Activated CD4-positive, alpha-beta T cell treated with anti-CD3 and anti-CD28 coated beads, Interleukin-2, amount 10 ng/mL, durations not matched to agents 7 days and 5 days (primary cell): ENCODE measurements at regions not wholly inside any gene's neighbourhood (a gene's known extent, or its start where the extent isn't known, plus 50 kb on each side); places are given as distances from the start of the nearest gene placed in this dataset.
"Not testable (repeated sequence)": the region's sequence is repeated elsewhere in the genome, so short reads cannot be mapped to it uniquely, and the experiment has no call there.

Source experiments
- CTCF ChIA-PET: fragments of 350-600 bp; sonication (Branson Sonifier 250); formaldehyde crosslinking; loops from one replicate; lab custom pipeline; 2021; ENCODE audit warnings: antibody characterized with exemption; lab: Charles Lee
- POLR2A ChIA-PET: fragments of 350-600 bp; sonication (Branson Sonifier 250); formaldehyde crosslinking; loops from one replicate; lab custom pipeline; 2021; ENCODE audit warnings: antibody characterized with exemption; lab: Charles Lee
- DNase-seq: peaks from one replicate; pipeline ENCODE4 v3.0.0-alpha.2; 2020
- H3K27ac Mint-ChIP-seq: one replicate; pipeline ENCODE4 v1.8.0; 2021; ENCODE audit warnings: mild to moderate bottlenecking, moderate library complexity, mixed read lengths
- H3K27me3 Mint-ChIP-seq: one replicate; pipeline ENCODE4 v1.8.0; 2021; ENCODE audit warnings: mixed read lengths
- H3K36me3 Mint-ChIP-seq: one replicate; pipeline ENCODE4 v1.8.0; 2021; ENCODE audit warnings: low read depth, mixed read lengths
- H3K4me1 Mint-ChIP-seq: one replicate; pipeline ENCODE4 v1.8.0; 2021; ENCODE audit warnings: mixed read lengths
- H3K4me3 Mint-ChIP-seq: one replicate; pipeline ENCODE4 v1.8.0; 2021; ENCODE audit warnings: mild to moderate bottlenecking, moderate library complexity, mixed read lengths
- H3K9me3 Mint-ChIP-seq: one replicate; pipeline ENCODE4 v1.8.0; 2021; ENCODE audit warnings: mixed read lengths

DNA sequence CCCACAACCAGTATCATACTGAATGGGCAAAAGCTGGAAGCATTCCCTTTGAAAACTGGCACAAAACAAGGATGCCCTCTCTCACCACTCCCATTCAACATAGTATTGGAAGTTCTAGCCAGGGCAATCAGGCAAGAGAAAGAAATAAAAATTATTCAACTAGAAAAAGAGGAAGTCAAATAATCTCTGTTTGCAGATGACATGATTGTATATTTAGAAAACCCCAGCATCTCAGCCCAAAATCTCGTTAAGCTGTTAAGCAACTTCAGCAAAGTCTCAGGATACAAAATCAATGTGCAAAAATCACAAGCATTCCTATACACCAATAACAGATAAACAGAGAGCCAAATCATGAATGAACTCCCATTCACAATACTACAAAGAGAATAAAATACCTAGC, 1297.0 kb upstream of the PCDH9 start:
- H3K27ac Mint-ChIP-seq, H3K27me3 Mint-ChIP-seq, POLR2A ChIA-PET, H3K4me1 Mint-ChIP-seq, H3K36me3 Mint-ChIP-seq, DNase-seq, H3K4me3 Mint-ChIP-seq: not testable (repeated sequence)
- CTCF ChIA-PET = interaction anchor here (0.6 kb wide), 1 partner anchor 221 kb away, joined by 4 read pairs; no protein-coding TSS in a partner anchor
- peaks cover 21% of the 10 kb centered on the region for H3K9me3 Mint-ChIP-seq

GRCh38 chr13:68523838-68524424, 1293.8 kb upstream of the PCDH9 start:
- POLR2A ChIA-PET = no interaction called here
- Mint-ChIP-seq H3K4me3 (no peak overlapping the region), H3K27me3 (no peaks in the 10 kb centered on the region), H3K4me1 (no peaks in the 10 kb centered on the region), H3K27ac (no peak overlapping the region), H3K9me3 (peaks cover 23% of the 10 kb centered on the region), H3K36me3 (no peaks in the 10 kb centered on the region)
- no peak for DNase-seq
- CTCF ChIA-PET = no interaction called here

GRCh38 chr13:68522184-68522583, 1292.0 kb upstream of the PCDH9 start:
- POLR2A ChIA-PET = no interaction called here
- H3K27me3 Mint-ChIP-seq = no peaks in the 10 kb centered on the region
- CTCF ChIA-PET = no interaction called here
- H3K4me3 Mint-ChIP-seq = no peak overlapping the region
- no peak for DNase-seq
- H3K36me3 Mint-ChIP-seq = no peaks in the 10 kb centered on the region
- H3K27ac Mint-ChIP-seq = no peak overlapping the region
- no peaks in the 10 kb centered on the region for H3K4me1 Mint-ChIP-seq
- peaks cover 23% of the 10 kb centered on the region for H3K9me3 Mint-ChIP-seq

DNA sequence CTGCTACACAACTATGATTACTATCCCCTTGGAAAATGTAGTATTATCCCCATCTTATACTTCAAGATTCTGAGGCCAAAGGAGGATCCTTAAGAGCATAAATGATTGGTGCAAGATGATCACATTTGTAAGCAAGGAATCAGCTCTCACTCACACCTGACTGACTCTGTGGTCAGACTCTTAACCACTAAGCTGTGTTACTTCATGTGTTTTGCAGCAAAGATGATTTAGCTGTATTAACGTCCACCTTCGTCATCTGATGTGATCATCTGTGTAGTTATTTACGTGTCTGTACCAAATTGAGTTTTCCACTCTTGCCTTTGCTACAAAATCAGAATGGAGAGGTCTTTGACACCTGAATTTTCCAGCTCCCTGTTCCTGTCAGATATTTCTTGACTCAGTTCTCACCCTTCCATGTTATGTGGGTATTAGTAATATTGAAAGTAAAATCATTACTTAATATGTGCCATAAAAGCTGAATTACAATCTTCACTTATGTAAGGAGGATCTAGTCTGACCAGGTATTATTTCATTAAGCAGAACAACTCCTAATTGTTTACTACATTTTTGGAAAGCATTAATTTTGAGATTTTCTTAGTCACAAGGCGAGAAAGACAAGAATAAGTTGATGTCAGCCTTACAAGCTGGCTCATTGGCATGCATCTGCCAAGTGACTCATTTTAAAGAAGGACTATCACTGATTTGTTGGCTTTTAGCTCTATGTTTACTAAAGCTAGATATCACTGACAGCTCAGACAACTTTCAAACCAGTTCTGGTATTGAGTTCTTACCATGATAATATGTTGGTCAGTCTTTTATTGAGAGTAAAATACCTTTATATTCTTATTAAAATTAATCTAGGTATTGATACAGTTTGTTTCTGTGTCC, 1279.8 kb upstream of the PCDH9 start:
- Mint-ChIP-seq H3K9me3 (peaks cover 14% of the 10 kb centered on the region), H3K27ac (no peak overlapping the region)

DNA sequence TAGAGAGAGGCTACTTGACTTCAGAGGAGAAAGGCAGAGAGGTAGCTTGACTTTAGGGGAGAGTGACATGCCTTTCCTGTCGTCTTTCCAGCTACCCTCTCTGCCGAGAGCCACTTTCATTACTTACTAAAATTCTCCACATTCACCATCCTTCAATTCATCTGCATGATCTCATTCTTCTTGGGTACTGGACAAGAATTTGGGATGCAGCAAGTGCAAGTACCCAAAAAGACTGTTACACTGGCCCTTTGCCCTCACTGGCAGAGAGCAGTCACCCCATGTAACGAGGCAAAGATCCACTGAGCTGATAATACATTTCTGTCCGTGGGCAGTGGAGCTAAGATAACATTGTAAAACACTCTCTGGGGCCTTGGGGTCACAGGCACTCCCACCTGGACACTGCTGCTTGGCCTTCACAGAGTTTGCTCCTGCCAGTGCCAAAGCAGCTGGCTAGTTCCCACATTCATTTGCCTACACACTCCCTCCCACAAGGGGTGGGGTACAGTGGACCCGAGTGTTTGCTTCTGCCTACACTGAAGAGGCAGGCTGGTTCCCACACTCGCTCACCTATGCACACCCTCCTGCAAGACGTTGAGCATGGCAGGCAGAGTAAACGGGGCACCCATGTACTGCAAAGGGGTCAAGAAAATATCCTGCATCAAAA, 1276.9 kb upstream of the PCDH9 start:
- Mint-ChIP-seq H3K27me3 (no peaks in the 10 kb centered on the region), H3K36me3 (no peaks in the 10 kb centered on the region), H3K4me1 (no peaks in the 10 kb centered on the region), H3K27ac (no peak overlapping the region), H3K9me3 (peaks cover 14% of the 10 kb centered on the region), H3K4me3 (no peak overlapping the region)
- no peak for DNase-seq
- CTCF ChIA-PET = interaction anchor here (0.6 kb wide), 1 partner anchor 681 kb away, joined by 5 read pairs; no protein-coding TSS in a partner anchor
- POLR2A ChIA-PET = no interaction called here

More for the DNA sequence above, 1279.8 kb upstream of the PCDH9 start:
- no peak overlapping the region for H3K4me3 Mint-ChIP-seq
- no peaks in the 10 kb centered on the region for H3K4me1 Mint-ChIP-seq
- CTCF ChIA-PET = no interaction called here
- H3K36me3 Mint-ChIP-seq = no peaks in the 10 kb centered on the region
- H3K27me3 Mint-ChIP-seq = no peaks in the 10 kb centered on the region
- no peak for DNase-seq
- POLR2A ChIA-PET = no interaction called here

DNA sequence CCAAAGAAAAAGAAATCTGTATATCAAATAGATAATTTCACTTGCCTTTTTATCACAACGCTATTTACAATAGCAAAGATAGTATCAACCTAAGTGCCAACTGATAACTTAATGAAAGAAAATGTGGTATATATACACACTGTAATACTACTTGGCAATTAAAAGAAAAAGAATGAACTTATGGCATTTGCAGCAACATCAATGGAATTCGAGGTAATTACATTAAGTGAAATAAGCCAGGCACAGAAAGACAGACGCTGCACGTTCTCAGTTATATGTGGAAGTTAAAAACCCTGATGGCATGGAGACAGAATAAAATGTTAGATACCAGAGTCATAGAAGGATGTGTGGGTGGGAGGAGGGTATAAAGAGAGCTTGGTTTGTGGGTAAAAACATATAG, 1260.5 kb upstream of the PCDH9 start:
- POLR2A ChIA-PET = no interaction called here
- no peaks in the 10 kb centered on the region for H3K27me3 Mint-ChIP-seq
- CTCF ChIA-PET = no interaction called here

DNA sequence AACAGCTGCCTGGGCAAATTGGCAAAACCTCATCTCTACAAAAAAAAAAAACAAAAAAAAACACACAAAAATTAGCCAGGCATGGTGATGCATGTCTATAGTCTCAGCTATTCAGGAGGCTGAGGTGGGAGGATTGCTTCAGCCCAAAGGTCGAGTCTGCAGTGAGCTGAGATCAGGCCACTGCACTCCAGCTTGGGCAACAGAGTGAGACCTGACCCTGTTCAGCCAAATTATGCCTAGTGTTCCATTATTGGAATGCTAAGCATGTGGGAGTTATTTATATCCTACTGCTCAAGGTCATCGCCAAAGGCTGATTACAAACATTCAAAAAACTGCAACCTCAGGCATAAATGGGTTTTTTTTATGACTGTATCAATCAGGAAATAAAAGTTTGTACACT, 1251.0 kb upstream of the PCDH9 start:
- no peaks in the 10 kb centered on the region for H3K36me3 Mint-ChIP-seq
- H3K27me3 Mint-ChIP-seq = no peaks in the 10 kb centered on the region
- no peak overlapping the region for H3K4me3 Mint-ChIP-seq
- no peak for DNase-seq
- CTCF ChIA-PET = no interaction called here
- H3K4me1 Mint-ChIP-seq = no peaks in the 10 kb centered on the region
- H3K9me3 Mint-ChIP-seq = peaks cover 5% of the 10 kb centered on the region
- H3K27ac Mint-ChIP-seq = no peak overlapping the region
- POLR2A ChIA-PET = no interaction called here

More for the DNA sequence above, 1260.5 kb upstream of the PCDH9 start:
- H3K27ac Mint-ChIP-seq = no peak overlapping the region
- no peak for DNase-seq
- H3K4me1 Mint-ChIP-seq = no peaks in the 10 kb centered on the region
- H3K9me3 Mint-ChIP-seq = peaks cover 2% of the 10 kb centered on the region
- no peaks in the 10 kb centered on the region for H3K36me3 Mint-ChIP-seq
- no peak overlapping the region for H3K4me3 Mint-ChIP-seq

DNA sequence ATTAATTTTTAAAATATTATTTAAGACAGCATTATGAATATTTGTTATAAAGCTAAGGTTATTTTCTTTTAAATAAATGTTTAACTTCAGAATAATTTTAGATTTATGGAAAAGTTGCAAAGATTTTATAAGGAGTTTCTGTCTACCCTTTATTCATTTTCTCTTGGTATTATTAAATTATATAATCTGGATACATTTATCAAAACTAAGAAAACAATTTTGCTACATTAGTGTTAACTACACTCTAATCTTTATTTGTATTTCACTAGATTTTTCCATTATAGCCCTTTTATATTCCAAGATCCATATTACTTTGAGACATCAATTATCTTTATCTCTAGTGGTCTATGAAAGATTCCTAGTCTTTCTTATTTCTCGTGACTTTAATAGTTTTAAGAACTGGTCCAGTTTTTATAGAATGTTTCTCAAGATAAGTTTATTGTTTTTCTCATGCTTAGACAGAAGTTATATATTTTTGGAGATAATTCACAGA, 1243.7 kb upstream of the PCDH9 start:
- DNase-seq = no peak
- no peak overlapping the region for H3K4me3 Mint-ChIP-seq
- H3K27ac Mint-ChIP-seq = no peak overlapping the region
- POLR2A ChIA-PET = no interaction called here
- no peaks in the 10 kb centered on the region for H3K27me3 Mint-ChIP-seq
- CTCF ChIA-PET = no interaction called here
- H3K36me3 Mint-ChIP-seq = no peaks in the 10 kb centered on the region
- no peaks in the 10 kb centered on the region for H3K4me1 Mint-ChIP-seq
- H3K9me3 Mint-ChIP-seq = peaks cover 4% of the 10 kb centered on the region

DNA sequence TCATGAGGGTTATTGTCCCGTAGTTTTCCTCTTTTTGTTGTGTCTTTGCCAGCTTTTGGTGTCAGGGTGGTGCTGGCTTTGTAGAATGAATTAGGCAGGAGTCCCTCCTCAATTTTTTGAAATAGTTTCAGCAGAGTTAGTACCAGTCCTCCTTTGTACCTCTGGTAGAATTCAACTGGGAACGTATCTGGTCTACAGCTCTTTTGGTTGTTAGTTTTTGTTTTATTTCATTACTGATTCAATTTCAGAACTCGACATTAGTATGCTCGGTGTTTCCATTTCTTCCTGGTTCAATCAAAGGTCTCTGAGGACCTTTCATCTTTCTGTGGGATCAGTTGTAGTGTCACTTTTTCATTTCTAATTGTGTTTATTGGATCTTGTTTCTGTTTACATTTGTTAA, 1237.0 kb upstream of the PCDH9 start:
- Mint-ChIP-seq H3K4me3 (no peak overlapping the region), H3K9me3 (peaks cover 11% of the 10 kb centered on the region), H3K27me3 (no peaks in the 10 kb centered on the region), H3K36me3 (no peaks in the 10 kb centered on the region), H3K27ac (no peak overlapping the region), H3K4me1 (no peaks in the 10 kb centered on the region)
- POLR2A ChIA-PET = no interaction called here
- DNase-seq = no peak
- CTCF ChIA-PET = no interaction called here

DNA sequence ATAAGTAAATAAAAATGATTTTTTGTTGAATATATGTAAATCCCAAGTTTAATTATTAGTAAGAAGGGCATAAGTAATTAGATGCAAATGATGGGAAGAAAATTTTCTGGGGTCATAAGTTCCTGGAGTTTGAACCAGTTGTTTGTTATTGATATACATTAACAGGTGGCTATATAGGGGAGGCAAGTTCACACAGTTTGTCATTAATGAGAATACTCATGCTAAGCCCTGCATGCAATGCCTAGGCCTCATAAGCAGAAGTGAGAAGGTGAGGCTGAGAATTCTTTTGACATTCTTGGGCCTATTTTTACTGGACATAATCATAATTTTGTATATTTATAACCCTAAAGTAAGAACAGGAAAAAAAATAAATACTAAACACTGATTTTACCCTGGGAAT, 1210.7 kb upstream of the PCDH9 start:
- DNase-seq = no peak

GRCh38 chr13:68439817-68440216, 1209.7 kb upstream of the PCDH9 start:
- POLR2A ChIA-PET = no interaction called here
- DNase-seq = no peak
- Mint-ChIP-seq H3K27me3 (no peaks in the 10 kb centered on the region), H3K4me1 (no peaks in the 10 kb centered on the region), H3K36me3 (no peaks in the 10 kb centered on the region), H3K27ac (no peak overlapping the region), H3K9me3 (peaks cover 4% of the 10 kb centered on the region), H3K4me3 (no peak overlapping the region)
- CTCF ChIA-PET = no interaction called here

More for the DNA sequence above, 1210.7 kb upstream of the PCDH9 start:
- Mint-ChIP-seq H3K27me3 (no peaks in the 10 kb centered on the region), H3K27ac (no peak overlapping the region), H3K4me1 (no peaks in the 10 kb centered on the region), H3K4me3 (no peak overlapping the region), H3K36me3 (no peaks in the 10 kb centered on the region), H3K9me3 (peaks cover 7% of the 10 kb centered on the region)
- ChIA-PET POLR2A (no interaction called here), CTCF (no interaction called here)

GRCh38 chr13:68428292-68428691, 1198.2 kb upstream of the PCDH9 start:
- ChIA-PET POLR2A (no interaction called here), CTCF (no interaction called here)
- Mint-ChIP-seq H3K27me3 (no peaks in the 10 kb centered on the region), H3K4me1 (no peaks in the 10 kb centered on the region), H3K9me3 (peaks cover 17% of the 10 kb centered on the region), H3K36me3 (no peaks in the 10 kb centered on the region), H3K27ac (no peak overlapping the region), H3K4me3 (no peak overlapping the region)
- no peak for DNase-seq

- no peak for DNase-seq
- Mint-ChIP-seq H3K27ac (no peak overlapping the region), H3K4me1 (no peaks in the 10 kb centered on the region), H3K9me3 (peaks cover 16% of the 10 kb centered on the region), H3K4me3 (no peak overlapping the region), H3K36me3 (no peaks in the 10 kb centered on the region), H3K27me3 (no peaks in the 10 kb centered on the region)
- ChIA-PET CTCF (no interaction called here), POLR2A (no interaction called here)
Measured at GRCh38 chr13:68417801-68418200, 1187.7 kb upstream of the PCDH9 start.
